HepG2 (cell line): ENCODE measurements at regions not wholly inside any gene's neighbourhood (a gene's known extent, or its start where the extent isn't known, plus 50 kb on each side); places are given as distances from the start of the nearest gene placed in this dataset.

Experiments used
- ARNT ChIP-seq: fragments of 450-650 bp; IDR thresholded peaks from 2 replicates; pipeline ENCODE4 v1.6.1; 2017
- EHMT2 ChIP-seq: fragments of 200-600 bp; sonication (generic); IDR thresholded peaks from 2 replicates; pipeline ENCODE4 v1.7.0; 2017; ENCODE audit warnings: antibody characterized with exemption, low read depth, low read length, borderline replicate concordance
- ERF ChIP-seq: IDR thresholded peaks from 2 replicates; pipeline ENCODE4 v1.6.1; 2018; ENCODE audit warnings: missing biosample characterization, missing genetic modification reagents
- GLMP ChIP-seq: sonication (generic); formaldehyde crosslinking; IDR thresholded peaks from 2 replicates; pipeline ENCODE4 v1.9.0; 2021; ENCODE audit warnings: missing genetic modification reagents, mild to moderate bottlenecking, borderline replicate concordance
- NR2F2 ChIP-seq: IDR thresholded peaks from 2 replicates; pipeline ENCODE4 v1.6.1; 2012; ENCODE audit warnings: low read depth, inconsistent platforms, borderline replicate concordance
- PATZ1 ChIP-seq: sonication (generic); formaldehyde crosslinking; IDR thresholded peaks from 2 replicates; pipeline ENCODE4 v1.4.0; 2020; ENCODE audit warnings: missing genetic modification reagents
- SIN3B ChIP-seq: fragments of 150-350 bp; IDR thresholded peaks from 2 replicates; pipeline ENCODE4 v1.6.1; 2014; ENCODE audit warnings: low read length
- SNAPC2 ChIP-seq: sonication (generic); formaldehyde crosslinking; IDR thresholded peaks from 2 replicates; pipeline ENCODE4 v1.8.1; 2022; ENCODE audit warnings: mild to moderate bottlenecking, missing genetic modification reagents
- SNRNP70 ChIP-seq: fragments of 200-400 bp; formaldehyde crosslinking; IDR thresholded peaks from 2 replicates; pipeline ENCODE4 v1.6.1; 2017; ENCODE audit warnings: mild to moderate bottlenecking, low read depth, low read length, moderate library complexity
- STAG1 ChIP-seq: sonication (generic); formaldehyde crosslinking; IDR thresholded peaks from 2 replicates; pipeline ENCODE4 v1.4.0; 2020; ENCODE audit warnings: missing genetic modification reagents
- YEATS4 ChIP-seq: sonication (generic); formaldehyde crosslinking; IDR thresholded peaks from 2 replicates; pipeline ENCODE4 v1.4.0; 2020; ENCODE audit warnings: missing genetic modification reagents, borderline replicate concordance
- ZBTB8A ChIP-seq: sonication (generic); formaldehyde crosslinking; IDR thresholded peaks from 2 replicates; pipeline ENCODE4 v1.4.0; 2020; ENCODE audit warnings: mild to moderate bottlenecking, low read depth, missing genetic modification reagents, borderline replicate concordance
- ZEB1 ChIP-seq: IDR thresholded peaks from 2 replicates; pipeline ENCODE4 v1.6.1; 2012; ENCODE audit warnings: mild to moderate bottlenecking, low read depth, inconsistent platforms; ENCODE audit not compliant: insufficient replicate concordance
- ZNF280B ChIP-seq: sonication (generic); formaldehyde crosslinking; IDR thresholded peaks from 2 replicates; pipeline ENCODE4 v1.5.0; 2020; ENCODE audit warnings: missing genetic modification reagents, mild to moderate bottlenecking, borderline replicate concordance
- ZNF292 ChIP-seq: sonication (generic); formaldehyde crosslinking; IDR thresholded peaks from 2 replicates; pipeline ENCODE4 v1.8.1; 2022; ENCODE audit warnings: mild to moderate bottlenecking, low read depth, missing genetic modification reagents, borderline replicate concordance
- ZNF318 ChIP-seq: sonication (generic); formaldehyde crosslinking; IDR thresholded peaks from 2 replicates; pipeline ENCODE4 v1.4.0; 2020; ENCODE audit warnings: mild to moderate bottlenecking, missing genetic modification reagents

- TF ChIP-seq NR2F2 (no peak), ERF (CRISPR knock-in tag) (peak; percentile 58; the same call in 1 of the 2 replicates), SNRNP70 (no peak), ARNT (no peak), SIN3B (no peak), GLMP (CRISPR knock-in tag) (no peak), ZBTB8A (no peak), ZEB1 (no peak), YEATS4 (CRISPR knock-in tag) (no peak), SNAPC2 (no peak), ZNF280B (CRISPR knock-in tag) (no peak), ZNF318 (CRISPR knock-in tag) (no peak), STAG1 (peak; percentile 93), EHMT2 (peak; percentile 50; the same call in 1 of the 2 replicates), ZNF292 (CRISPR knock-in tag) (no peak), PATZ1 (CRISPR knock-in tag) (0 out of 2 replicates have a peak, but pooled peaks have one; percentile 7)
- TF ChIP-seq, all 625 proteins: peak for 47
Measured at GRCh38 chr1:213374369-213374768, 323.3 kb downstream of the RPS6KC1 start (continued).
